ENCODE measurements at regions not wholly inside any gene's neighbourhood (a gene's known extent, or its start where the extent isn't known, plus 50 kb on each side); places are given as distances from the start of the nearest gene placed in this dataset.

DNA sequence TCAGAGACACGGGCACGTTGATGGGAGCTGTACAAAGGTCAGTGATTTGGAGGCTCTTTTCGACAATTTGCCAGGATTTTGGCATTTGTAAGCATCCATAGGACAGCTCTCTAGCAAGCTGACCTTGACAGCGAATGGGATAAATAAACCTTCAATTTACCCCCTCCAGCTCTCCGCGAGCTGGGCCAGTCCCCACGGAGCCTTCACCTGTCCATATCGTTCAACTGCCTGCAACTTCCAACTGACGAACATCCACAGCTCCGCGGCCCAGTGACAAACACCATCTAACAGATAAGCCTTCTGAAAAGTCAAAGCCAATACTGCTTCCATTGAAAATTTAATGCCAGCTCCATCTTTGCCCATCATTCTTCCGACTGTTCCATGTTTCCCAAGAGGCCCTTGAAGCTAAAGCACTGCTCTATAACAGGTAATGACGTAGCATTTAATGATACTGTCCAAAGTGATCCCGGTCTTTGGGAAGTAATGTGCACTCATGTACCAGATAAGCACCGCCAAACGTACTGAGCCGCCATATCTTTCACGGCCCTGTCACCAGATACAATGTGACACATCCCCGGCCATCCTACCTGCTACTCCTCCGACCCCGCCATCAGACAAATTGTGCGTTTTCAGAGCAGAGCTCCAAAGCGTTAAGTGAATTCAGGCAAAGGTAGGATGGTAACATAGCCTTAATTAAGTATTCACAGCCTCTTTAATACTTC is 365.3 kb upstream of the ZNF507 start:
- no peak for DNase-seq (ENCODE audit: low read depth)
- TF ChIP-seq, protein P1, sequence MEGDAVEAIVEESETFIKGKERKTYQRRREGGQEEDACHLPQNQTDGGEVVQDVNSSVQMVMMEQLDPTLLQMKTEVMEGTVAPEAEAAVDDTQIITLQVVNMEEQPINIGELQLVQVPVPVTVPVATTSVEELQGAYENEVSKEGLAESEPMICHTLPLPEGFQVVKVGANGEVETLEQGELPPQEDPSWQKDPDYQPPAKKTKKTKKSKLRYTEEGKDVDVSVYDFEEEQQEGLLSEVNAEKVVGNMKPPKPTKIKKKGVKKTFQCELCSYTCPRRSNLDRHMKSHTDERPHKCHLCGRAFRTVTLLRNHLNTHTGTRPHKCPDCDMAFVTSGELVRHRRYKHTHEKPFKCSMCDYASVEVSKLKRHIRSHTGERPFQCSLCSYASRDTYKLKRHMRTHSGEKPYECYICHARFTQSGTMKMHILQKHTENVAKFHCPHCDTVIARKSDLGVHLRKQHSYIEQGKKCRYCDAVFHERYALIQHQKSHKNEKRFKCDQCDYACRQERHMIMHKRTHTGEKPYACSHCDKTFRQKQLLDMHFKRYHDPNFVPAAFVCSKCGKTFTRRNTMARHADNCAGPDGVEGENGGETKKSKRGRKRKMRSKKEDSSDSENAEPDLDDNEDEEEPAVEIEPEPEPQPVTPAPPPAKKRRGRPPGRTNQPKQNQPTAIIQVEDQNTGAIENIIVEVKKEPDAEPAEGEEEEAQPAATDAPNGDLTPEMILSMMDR (conservative IDR thresholded peaks at IDR 0.05; ENCODE audit: control insufficient read depth, insufficient read depth, low read depth, low read length): no peak
- no peak overlapping the region for H3K4me3 ChIP-seq (ENCODE audit: control insufficient read depth, low read depth, low read length)

DNA sequence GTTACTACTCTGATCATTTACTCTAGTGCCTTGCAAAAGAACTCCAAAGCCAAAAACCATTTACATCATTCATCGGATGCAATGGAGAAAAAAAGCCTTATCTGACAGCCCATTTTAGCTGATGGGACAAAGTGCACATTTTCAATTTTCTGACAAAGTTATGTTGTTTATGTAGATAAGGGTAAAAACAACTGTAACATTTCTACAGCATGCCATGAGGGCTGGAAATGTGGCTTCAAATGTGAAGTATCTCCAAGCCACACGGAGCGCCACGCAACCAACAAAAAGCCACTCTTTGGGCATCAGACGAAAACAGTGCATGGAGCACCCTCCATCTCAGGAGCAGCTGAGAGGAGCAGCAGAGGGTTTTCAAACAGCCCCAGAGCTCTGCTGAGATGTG is 364.6 kb upstream of the ZNF507 start:
- TF ChIP-seq, protein P1 (conservative IDR thresholded peaks at IDR 0.05; ENCODE audit: control insufficient read depth, insufficient read depth, low read depth, low read length): no peak
- DNase-seq (ENCODE audit: low read depth): no peak
- H3K4me3 ChIP-seq (ENCODE audit: control insufficient read depth, low read depth, low read length): no peak overlapping the region

DNA sequence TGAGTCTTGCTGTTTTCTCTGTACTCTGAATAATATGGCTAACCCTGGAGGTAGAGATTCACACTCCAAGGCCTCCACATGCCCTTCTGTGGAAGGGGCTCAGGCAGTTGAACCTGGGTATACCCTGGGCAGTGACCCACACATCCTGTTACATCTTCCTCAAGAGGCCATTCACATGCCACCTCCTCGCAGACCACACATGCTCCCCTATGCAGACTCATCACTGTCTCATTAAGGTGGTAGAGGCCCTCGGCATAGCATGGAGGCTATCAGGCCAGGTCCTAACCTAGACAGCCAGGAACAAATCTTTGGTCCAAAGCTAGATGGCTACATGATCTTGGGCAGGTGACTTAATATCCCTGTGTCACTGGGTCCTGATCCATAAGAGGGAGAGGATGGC is 363.9 kb upstream of the ZNF507 start:
- no peak overlapping the region for H3K4me3 ChIP-seq (ENCODE audit: control insufficient read depth, low read depth, low read length)
- no peak for DNase-seq (ENCODE audit: low read depth)
- TF ChIP-seq, protein P1 (conservative IDR thresholded peaks at IDR 0.05; ENCODE audit: control insufficient read depth, insufficient read depth, low read depth, low read length): no peak

DNA sequence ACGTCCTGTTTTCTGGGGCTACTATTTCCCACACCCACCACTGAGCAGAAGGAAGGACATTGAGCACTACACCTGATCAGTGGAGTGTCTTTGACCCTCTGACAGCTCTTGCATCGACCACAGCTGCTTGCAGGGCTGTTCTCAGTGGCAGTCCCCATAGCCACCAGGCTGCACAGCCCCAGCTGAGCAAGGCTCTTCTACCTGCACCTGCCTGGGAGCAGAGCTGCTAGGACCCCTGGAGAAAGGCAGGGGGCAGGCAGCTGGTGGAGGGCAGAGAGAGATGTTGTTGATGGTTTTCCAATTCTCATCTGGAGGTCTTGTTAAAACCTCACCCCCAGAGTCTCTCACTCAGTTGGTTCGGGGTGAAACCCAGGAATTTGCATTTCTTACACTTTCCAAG is 361.8 kb upstream of the ZNF507 start:
- DNase-seq (ENCODE audit: low read depth): no peak
- no peak overlapping the region for H3K4me3 ChIP-seq (ENCODE audit: control insufficient read depth, low read depth, low read length)
- TF ChIP-seq, protein P1 (conservative IDR thresholded peaks at IDR 0.05; ENCODE audit: control insufficient read depth, insufficient read depth, low read depth, low read length): no peak

DNA sequence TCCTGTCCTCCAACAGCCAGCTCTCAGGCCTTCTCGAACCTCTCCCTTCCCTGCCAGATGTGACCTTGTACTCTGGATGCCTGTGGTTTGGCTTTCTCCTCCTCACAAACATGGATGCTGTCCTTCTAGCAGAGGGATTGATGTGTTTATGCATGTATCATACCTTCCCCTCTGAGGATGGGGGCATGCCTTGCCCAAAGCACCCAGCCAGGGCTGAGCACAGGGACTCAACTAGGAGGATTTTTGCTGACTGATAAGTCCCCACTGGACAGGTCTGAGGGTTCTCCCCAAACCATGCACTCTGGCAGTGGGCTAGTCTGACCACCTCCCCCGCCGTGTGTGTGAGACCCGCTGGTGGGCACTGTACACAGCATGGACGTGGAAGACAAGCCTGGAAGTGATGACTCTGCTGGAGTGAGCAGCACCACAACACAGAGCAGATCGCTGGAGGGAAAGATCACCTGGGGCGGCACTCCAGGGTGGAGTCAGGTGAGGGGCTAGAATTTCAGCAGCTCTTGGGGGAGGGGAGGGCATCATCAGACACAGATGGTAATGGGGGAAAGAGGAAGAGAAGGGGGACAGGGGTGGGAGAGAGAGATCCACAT is 360.3 kb upstream of the ZNF507 start:
- TF ChIP-seq, protein P1 (conservative IDR thresholded peaks at IDR 0.05; ENCODE audit: control insufficient read depth, insufficient read depth, low read depth, low read length): no peak
- no peak overlapping the region for H3K4me3 ChIP-seq (ENCODE audit: control insufficient read depth, low read depth, low read length)
- DNase-seq (ENCODE audit: low read depth): no peak

DNA sequence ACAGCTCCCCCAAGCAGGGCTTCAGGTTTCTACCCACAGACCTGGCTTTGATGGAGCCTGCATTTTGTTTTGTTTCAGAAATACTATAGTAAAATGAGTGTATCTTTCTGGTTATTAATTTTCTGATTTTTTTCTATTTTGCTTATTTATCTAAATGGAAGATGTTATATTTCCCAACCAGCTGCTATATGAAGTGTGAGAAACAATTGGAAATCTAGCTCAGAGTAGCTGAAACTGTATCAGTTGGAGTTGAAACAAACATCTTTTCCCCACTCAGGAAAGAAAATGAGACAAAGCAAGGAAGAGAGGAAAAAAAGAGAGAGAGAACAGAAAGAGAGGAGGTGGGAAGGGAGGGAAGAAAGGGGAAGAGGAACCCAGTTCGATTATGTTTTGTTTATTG is 358.5 kb upstream of the ZNF507 start:
- no peak overlapping the region for H3K4me3 ChIP-seq (ENCODE audit: control insufficient read depth, low read depth, low read length)
- DNase-seq (ENCODE audit: low read depth): no peak
- TF ChIP-seq, protein P1 (conservative IDR thresholded peaks at IDR 0.05; ENCODE audit: control insufficient read depth, insufficient read depth, low read depth, low read length): no peak

All from fibroblast of mammary gland (primary cell).